ENCODE measurements at regions not wholly inside any gene's neighbourhood (a gene's known extent, or its start where the extent isn't known, plus 50 kb on each side); places are given as distances from the start of the nearest gene placed in this dataset.

DNA sequence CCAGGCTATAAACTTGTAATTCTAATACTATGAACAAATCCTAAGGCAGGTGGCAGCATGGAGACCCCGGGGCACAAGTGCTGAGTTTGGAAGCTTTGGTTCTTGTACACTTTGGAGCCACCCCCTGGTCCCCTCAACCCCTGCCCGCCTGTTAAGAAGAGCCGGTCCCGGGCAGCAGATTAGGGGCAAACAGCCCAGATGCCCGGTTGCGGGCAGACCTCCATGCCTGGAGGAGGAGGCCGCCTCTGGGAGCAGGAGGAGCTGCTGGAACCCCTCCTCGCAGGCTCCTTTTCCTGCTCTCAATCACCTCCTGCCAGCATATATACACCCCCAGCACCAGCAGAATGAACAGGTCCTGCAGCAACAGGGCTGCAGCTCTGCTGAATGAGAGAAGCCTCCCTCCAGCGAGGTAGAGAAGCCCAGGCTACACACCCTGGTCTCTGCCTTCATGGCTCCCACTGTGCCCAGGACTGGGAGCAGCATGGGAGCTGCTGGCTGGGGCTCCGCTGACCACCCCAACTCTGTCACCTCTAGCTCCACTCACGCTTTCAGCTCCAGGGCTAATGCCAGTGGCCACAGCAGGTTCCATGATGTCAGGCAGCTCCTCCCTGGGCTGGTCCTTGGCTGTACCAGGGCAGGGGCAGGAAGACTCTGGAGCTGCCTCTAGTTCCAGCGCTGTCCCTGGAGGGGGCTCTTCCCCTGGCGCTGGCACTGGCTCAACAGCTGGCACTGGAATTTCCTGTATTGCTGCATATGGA, 1713.5 kb upstream of the ACO1 start:
- POLR2A ChIA-PET (ENCODE audit: unreplicated experiment) = no interaction called here
- in situ Hi-C loops (cut with MboI; ENCODE audit: low sequenced_read_pairs) (loop anchor here (25.0 kb wide), 1 partner anchor 91 kb away; no protein-coding TSS in a partner anchor), intact Hi-C loops (cut with micrococcal nuclease) (loop anchor here (10.0 kb wide), 1 partner anchor 56 kb away; no protein-coding TSS in a partner anchor), dilution Hi-C loops (cut with HindIII; ENCODE audit: low sequenced_read_pairs, unreplicated experiment) (no loop called here)
- Histone ChIP-seq H2BK120ac (ENCODE audit: low read depth, low read length) (no peak overlapping the region), H3K9me1 (ENCODE audit: insufficient read depth, low read length) (no peaks in the 10 kb centered on the region), H3K14ac (replicated peaks; ENCODE audit: low read depth, low read length) (no peak overlapping the region), H2AK5ac (ENCODE audit: low read depth, low read length) (no peak overlapping the region), H3K27me3 (ENCODE audit: control insufficient read depth, insufficient read depth, low read length) (no peaks in the 10 kb centered on the region), H2BK15ac (ENCODE audit: low read depth, low read length) (no peak overlapping the region), H3K4ac (ENCODE audit: low read depth, low read length) (no peak overlapping the region), H2BK5ac (ENCODE audit: low read depth, low read length, poor library complexity, severe bottlenecking) (no peak overlapping the region), H3K4me1 (ENCODE audit: control insufficient read depth, insufficient read depth, low read length) (no peaks in the 10 kb centered on the region), H3K56ac (ENCODE audit: extremely low read depth, insufficient read depth, low read length) (no peak overlapping the region), H3K27ac (ENCODE audit: insufficient read depth, low read length) (no peak overlapping the region), H2AK9ac (replicated peaks; ENCODE audit: low read depth, low read length, poor library complexity) (no peak overlapping the region), H3K4me3 (ENCODE audit: insufficient read depth, low read depth, low read length) (no peak overlapping the region), H2AFZ (replicated peaks; ENCODE audit: low read length, poor library complexity) (no peak overlapping the region), H4K20me1 (ENCODE audit: insufficient read depth, low read length) (no peaks in the 10 kb centered on the region), H3K79me1 (ENCODE audit: low read depth in 1 of 2, low read length in 2 of 2) (no peaks in the 10 kb centered on the region), H4K8ac (ENCODE audit: low read depth in 2 of 2, low read length in 2 of 2) (no peak overlapping the region), H3K36me3 (ENCODE audit: control insufficient read depth, insufficient read depth, low read length) (no peaks in the 10 kb centered on the region), H2BK20ac (ENCODE audit: low read depth, low read length) (no peak overlapping the region), H3K18ac (ENCODE audit: low read depth, low read length) (no peak overlapping the region), H4K5ac (ENCODE audit: low read depth, low read length) (no peak overlapping the region), H3K9me3 (ENCODE audit: control insufficient read depth, insufficient read depth, low read length) (peaks cover 9% of the 10 kb centered on the region; the same call in 1 of the 2 replicates), H4K91ac (ENCODE audit: insufficient read depth, low read depth, low read length) (no peak overlapping the region), H3K9ac (ENCODE audit: low read depth, low read length) (no peak overlapping the region), H3K23ac (ENCODE audit: low read depth, low read length) (no peak overlapping the region), H3K4me2 (ENCODE audit: low read depth, low read length) (no peak overlapping the region)
- WGBS, 2 experiments (ENCODE audit: extremely low coverage in 2 of 2, insufficient read length in 1 of 2) = 88% methylated on average over 1 of the region's 13 CpGs; no CpG with 5 or more reads in 1 of the 2 experiments
- TF ChIP-seq POLR2A (IDR thresholded peaks at IDR 0.05; ENCODE audit: low read depth, low read length) (no peak), CEBPB (IDR thresholded peaks at IDR 0.05; ENCODE audit: low read depth, low read length) (no peak), RAD21 (IDR thresholded peaks at IDR 0.05; ENCODE audit: low read length) (no peak)
- CTCF ChIA-PET = interaction anchor here (0.6 kb wide), 1 partner anchor 1115 kb away, joined by 3 read pairs; no protein-coding TSS in a partner anchor
- no peak for DNase-seq
- BruUV-seq (replicated peaks) = no TSS peak
- no peak for ATAC-seq (ENCODE audit: low read depth)
